Activated naive CD4-positive, alpha-beta T cell treated with anti-CD3 and anti-CD28 coated beads for 36 hours (primary cell): ENCODE measurements at regions not wholly inside any gene's neighbourhood (a gene's known extent, or its start where the extent isn't known, plus 50 kb on each side); places are given as distances from the start of the nearest gene placed in this dataset.

Source experiments
- CTCF ChIA-PET: fragments of 350-600 bp; sonication (Branson Sonifier 250); formaldehyde crosslinking; loops from one replicate; lab custom pipeline; 2021; ENCODE audit warnings: antibody characterized with exemption; lab: Charles Lee
- DNase-seq: peaks from one replicate; pipeline ENCODE4 v3.0.0-alpha.2; 2020
- H3K27ac Mint-ChIP-seq: one replicate; pipeline ENCODE4 v1.8.0; 2021; ENCODE audit warnings: mild to moderate bottlenecking, mixed read lengths
- H3K27me3 Mint-ChIP-seq: one replicate; pipeline ENCODE4 v1.8.0; 2021; ENCODE audit warnings: low read depth, mixed read lengths
- H3K36me3 Mint-ChIP-seq: one replicate; pipeline ENCODE4 v1.8.0; 2021; ENCODE audit warnings: low read depth, mixed read lengths
- H3K4me1 Mint-ChIP-seq: one replicate; pipeline ENCODE4 v1.8.0; 2021; ENCODE audit warnings: low read depth, mixed read lengths
- H3K4me3 Mint-ChIP-seq: one replicate; pipeline ENCODE4 v1.8.0; 2021; ENCODE audit warnings: mild to moderate bottlenecking, moderate library complexity, mixed read lengths
- H3K9me3 Mint-ChIP-seq: one replicate; pipeline ENCODE4 v1.8.0; 2021; ENCODE audit warnings: mixed read lengths
- intact Hi-C: fragments of 100-400 bp; cut with micrococcal nuclease; formaldehyde crosslinking; loops from one replicate; pipeline ENCODE4 v1.15.1; 2023

GRCh38 chr15:61729646-61730045 lies 330.6 kb downstream of the VPS13C start:
- Mint-ChIP-seq H3K27me3 (peaks cover 11% of the 10 kb centered on the region), H3K4me3 (no peak overlapping the region), H3K36me3 (no peaks in the 10 kb centered on the region), H3K9me3 (no peaks in the 10 kb centered on the region), H3K4me1 (no peaks in the 10 kb centered on the region), H3K27ac (no peak overlapping the region)
- CTCF ChIA-PET = no interaction called here
- no peak for DNase-seq
- intact Hi-C loops = no loop called here

DNA sequence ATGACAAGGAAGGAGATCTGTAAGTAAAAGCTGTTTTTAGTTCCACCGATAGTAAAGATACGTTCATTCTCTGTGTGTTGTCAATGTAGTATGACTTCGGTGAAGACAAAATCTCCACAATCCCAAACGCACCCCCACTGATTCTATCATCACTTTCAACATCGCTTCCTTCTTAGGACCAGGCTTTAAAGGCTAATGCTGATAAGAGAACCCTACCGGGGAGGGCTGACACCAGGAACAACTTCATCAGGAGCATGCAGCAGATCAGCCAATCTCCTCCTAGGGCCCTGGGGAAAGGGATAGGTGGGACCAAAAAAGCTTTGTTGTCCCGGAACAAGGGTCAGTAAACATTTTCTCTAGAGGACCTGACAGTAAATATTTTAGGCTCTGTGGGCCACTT lies 334.1 kb downstream of the VPS13C start:
- Mint-ChIP-seq H3K9me3 (no peaks in the 10 kb centered on the region), H3K4me1 (no peaks in the 10 kb centered on the region), H3K36me3 (no peaks in the 10 kb centered on the region), H3K27me3 (peaks cover 12% of the 10 kb centered on the region), H3K4me3 (no peak overlapping the region), H3K27ac (no peak overlapping the region)
- intact Hi-C loops = no loop called here
- CTCF ChIA-PET = no interaction called here
- no peak for DNase-seq

DNA sequence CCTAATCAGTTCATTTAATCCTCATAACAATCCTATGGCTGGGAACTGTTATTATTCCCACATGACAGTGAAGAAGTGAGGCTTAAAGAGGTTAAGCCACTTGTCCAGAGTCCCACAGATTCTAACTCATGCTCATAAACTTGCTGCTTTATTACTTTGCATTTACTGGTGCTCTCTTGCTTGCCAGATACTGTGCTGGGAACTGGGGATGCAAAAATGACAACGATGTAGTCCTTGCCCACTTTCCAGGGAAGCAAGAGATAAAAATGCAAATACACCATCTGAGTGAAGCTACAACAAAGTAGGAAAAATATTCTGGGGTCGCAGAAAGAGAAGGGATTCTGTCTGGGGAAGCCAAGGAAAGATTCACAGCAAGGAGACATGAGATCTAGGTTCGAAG lies 335.0 kb downstream of the VPS13C start:
- DNase-seq = no peak
- no peaks in the 10 kb centered on the region for H3K4me1 Mint-ChIP-seq
- no peak overlapping the region for H3K27ac Mint-ChIP-seq
- CTCF ChIA-PET = no interaction called here
- peaks cover 14% of the 10 kb centered on the region for H3K27me3 Mint-ChIP-seq
- intact Hi-C loops = no loop called here
- no peaks in the 10 kb centered on the region for H3K36me3 Mint-ChIP-seq
- H3K9me3 Mint-ChIP-seq = no peaks in the 10 kb centered on the region
- no peak overlapping the region for H3K4me3 Mint-ChIP-seq

- DNase-seq = no peak
- no peak overlapping the region for H3K27ac Mint-ChIP-seq
- H3K36me3 Mint-ChIP-seq = no peaks in the 10 kb centered on the region
- no peaks in the 10 kb centered on the region for H3K9me3 Mint-ChIP-seq
- H3K4me1 Mint-ChIP-seq = no peaks in the 10 kb centered on the region
- peaks cover 12% of the 10 kb centered on the region for H3K27me3 Mint-ChIP-seq
- intact Hi-C loops = no loop called here
- CTCF ChIA-PET = interaction anchor here (1.4 kb wide), 1 partner anchor 110 kb away, joined by 3 read pairs; no protein-coding TSS in a partner anchor
- H3K4me3 Mint-ChIP-seq = no peak overlapping the region
Observed at GRCh38 chr15:61724251-61724939, 335.9 kb downstream of the VPS13C start.

DNA sequence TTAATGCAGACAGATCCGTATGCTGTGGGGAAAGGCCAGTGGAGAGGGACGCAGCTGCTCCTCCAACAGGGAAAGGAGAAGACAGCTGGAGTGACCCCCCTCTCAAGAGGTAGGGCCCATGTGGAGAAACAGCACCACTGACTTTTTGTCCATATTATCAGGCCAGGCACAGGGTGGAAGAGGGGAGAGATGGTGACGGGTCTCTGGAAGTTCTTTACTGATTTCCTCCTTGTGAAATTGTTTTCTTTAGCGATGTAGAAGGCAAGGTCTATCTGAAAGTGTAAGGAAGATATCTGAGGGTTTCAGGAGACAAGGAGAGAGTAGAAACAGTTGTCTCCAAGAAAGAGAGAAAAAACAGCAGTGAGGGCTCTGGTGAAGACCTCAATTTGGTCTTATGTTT lies 338.8 kb downstream of the VPS13C start:
- intact Hi-C loops = no loop called here
- Mint-ChIP-seq H3K4me3 (no peak overlapping the region), H3K27me3 (peaks cover 8% of the 10 kb centered on the region), H3K9me3 (no peaks in the 10 kb centered on the region), H3K4me1 (no peaks in the 10 kb centered on the region), H3K36me3 (no peaks in the 10 kb centered on the region), H3K27ac (no peak overlapping the region)
- CTCF ChIA-PET = no interaction called here
- no peak for DNase-seq

DNA sequence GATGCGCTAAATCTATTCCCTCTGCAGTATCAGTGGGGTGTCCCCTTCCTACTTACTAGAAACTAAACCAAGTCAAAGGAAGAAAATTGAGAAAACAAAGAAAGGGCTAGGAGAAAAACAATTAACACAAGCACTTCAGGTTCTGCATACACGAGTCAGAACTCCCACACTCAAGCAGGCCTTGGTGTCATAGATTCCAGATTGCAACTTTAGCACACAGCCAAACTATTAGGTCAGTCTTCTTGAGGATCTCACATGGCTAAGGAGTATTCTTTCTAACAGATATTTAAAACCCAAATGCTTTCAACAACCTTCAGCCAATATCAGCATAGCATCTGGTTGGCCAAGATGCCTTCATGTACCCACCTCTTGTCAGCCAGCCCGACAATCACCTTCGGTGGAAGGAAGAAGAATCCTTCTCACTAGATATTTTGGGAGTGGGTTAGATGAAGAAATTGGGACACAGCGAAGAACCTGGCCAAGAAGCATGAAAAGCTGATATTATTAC lies 340.0 kb downstream of the VPS13C start:
- DNase-seq = no peak

DNA sequence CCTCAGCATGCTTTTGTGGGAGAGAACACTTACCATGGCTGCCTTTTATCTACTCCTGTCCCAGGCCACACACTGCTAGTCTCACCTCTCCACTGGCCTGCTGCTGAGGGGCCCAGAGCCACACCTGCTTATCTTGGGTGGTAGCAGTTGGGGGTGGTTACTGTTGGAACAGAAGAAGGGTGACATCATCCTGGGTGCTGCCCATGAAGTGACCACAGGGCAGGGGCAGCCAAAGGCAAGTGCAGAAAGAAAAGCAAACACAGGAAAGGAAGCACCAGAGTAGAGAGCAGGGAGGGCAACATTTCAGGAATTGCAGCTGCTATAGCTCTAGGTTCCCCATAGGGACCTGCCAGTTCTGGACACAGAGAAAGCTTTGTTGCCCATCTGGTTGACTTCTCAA lies 345.2 kb downstream of the VPS13C start:
- H3K36me3 Mint-ChIP-seq = no peaks in the 10 kb centered on the region
- no peak overlapping the region for H3K4me3 Mint-ChIP-seq
- no peaks in the 10 kb centered on the region for H3K9me3 Mint-ChIP-seq
- intact Hi-C loops = no loop called here
- peaks cover 2% of the 10 kb centered on the region for H3K27me3 Mint-ChIP-seq
- H3K27ac Mint-ChIP-seq = no peak overlapping the region
- DNase-seq = no peak
- no peaks in the 10 kb centered on the region for H3K4me1 Mint-ChIP-seq
- CTCF ChIA-PET = interaction anchor here (0.5 to 1.1 kb wide), 2 partner anchors 43 to 516 kb away, joined by 3 read pairs; no protein-coding TSS in a partner anchor

More for the DNA sequence above, 340.0 kb downstream of the VPS13C start:
- Mint-ChIP-seq H3K27ac (no peak overlapping the region), H3K9me3 (no peaks in the 10 kb centered on the region), H3K4me3 (no peak overlapping the region), H3K36me3 (no peaks in the 10 kb centered on the region), H3K4me1 (no peaks in the 10 kb centered on the region), H3K27me3 (peaks cover 5% of the 10 kb centered on the region)
- intact Hi-C loops = no loop called here
- CTCF ChIA-PET = no interaction called here

DNA sequence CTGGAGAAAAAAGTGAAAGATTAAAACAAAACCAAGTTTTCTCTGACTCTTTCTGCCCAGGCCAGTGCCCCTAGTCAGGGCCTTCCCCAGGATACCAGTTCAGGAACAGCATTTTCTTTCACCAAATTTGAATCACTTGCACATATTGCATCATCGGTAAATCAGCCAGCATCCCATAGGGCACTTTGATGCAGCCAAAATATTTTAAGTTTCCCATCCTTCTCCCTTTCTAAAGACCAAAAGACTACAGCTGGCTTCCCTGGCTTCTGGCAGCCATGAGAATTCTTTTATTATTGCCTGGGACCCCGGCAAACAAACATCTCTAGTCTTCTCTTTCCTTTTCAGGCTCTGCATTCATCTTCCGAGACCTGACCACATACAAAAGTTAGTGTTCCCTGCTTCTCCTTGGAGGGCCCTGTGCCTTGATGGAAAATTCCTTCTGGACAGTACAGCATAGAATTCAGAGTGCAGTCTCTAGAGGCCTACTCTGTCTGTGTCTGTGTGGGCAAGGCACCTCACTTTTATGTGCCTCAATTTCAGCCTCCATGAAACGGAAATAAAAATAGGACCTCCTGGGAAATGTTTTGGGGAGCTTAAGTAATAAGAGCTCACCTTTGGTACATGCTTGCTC lies 348.0 kb downstream of the VPS13C start:
- no peak overlapping the region for H3K27ac Mint-ChIP-seq
- intact Hi-C loops = no loop called here
- H3K9me3 Mint-ChIP-seq = no peaks in the 10 kb centered on the region
- CTCF ChIA-PET = interaction anchor here (1.0 kb wide), 1 partner anchor 122 kb away, joined by 3 read pairs; no protein-coding TSS in a partner anchor
- no peak overlapping the region for H3K4me3 Mint-ChIP-seq
- no peaks in the 10 kb centered on the region for H3K36me3 Mint-ChIP-seq
- no peaks in the 10 kb centered on the region for H3K4me1 Mint-ChIP-seq
- no peak for DNase-seq
- H3K27me3 Mint-ChIP-seq = peaks cover 4% of the 10 kb centered on the region

DNA sequence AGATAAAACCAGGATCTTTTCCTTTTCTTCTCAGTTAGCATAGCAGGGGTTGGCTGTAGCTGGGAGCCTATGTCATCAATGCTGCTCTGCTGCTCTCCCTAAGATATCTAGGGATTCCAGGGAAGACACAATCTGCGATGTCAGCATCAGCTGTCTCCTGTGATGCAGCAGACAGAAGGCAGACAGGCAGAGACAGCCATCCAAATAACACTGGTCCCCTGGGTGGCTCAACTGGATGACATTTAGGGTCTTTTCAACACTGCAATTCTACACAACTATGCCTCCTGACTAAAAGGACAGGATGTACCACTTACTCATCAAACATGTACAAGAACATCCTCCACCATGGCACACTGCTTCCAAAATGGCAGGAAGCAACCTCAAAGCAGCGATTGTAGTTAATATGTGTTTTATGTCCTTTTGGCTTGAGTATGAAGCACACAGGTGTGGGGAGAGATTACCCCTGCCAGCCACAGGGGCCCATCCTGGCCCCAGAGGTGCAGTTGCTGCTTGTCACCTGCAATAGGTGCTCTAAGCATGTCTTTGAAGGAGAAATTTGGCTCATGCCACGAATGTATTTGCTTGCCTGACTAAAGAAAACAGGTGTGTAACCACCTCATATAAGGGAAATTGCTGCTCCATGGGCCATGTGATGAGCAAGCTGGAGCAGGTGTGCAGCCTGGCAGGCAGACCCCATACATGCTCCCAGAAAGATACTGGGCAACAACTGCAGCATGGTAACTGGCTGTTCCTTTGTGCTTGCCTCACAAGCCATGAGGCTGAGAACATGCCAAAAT lies 357.8 kb downstream of the VPS13C start:
- intact Hi-C loops = no loop called here
- no peaks in the 10 kb centered on the region for H3K4me1 Mint-ChIP-seq
- DNase-seq = no peak
- H3K27me3 Mint-ChIP-seq = peaks cover under 1% of the 10 kb centered on the region
- no peaks in the 10 kb centered on the region for H3K36me3 Mint-ChIP-seq
- no peak overlapping the region for H3K4me3 Mint-ChIP-seq
- H3K9me3 Mint-ChIP-seq = no peaks in the 10 kb centered on the region
- CTCF ChIA-PET = no interaction called here
- H3K27ac Mint-ChIP-seq = no peak overlapping the region

GRCh38 chr15:61701455-61701854 lies 358.8 kb downstream of the VPS13C start:
- H3K27me3 Mint-ChIP-seq = peaks cover 7% of the 10 kb centered on the region
- CTCF ChIA-PET = no interaction called here
- no peak overlapping the region for H3K27ac Mint-ChIP-seq
- intact Hi-C loops = no loop called here
- no peaks in the 10 kb centered on the region for H3K36me3 Mint-ChIP-seq
- H3K9me3 Mint-ChIP-seq = no peaks in the 10 kb centered on the region
- H3K4me1 Mint-ChIP-seq = no peaks in the 10 kb centered on the region
- DNase-seq = no peak
- H3K4me3 Mint-ChIP-seq = no peak overlapping the region

DNA sequence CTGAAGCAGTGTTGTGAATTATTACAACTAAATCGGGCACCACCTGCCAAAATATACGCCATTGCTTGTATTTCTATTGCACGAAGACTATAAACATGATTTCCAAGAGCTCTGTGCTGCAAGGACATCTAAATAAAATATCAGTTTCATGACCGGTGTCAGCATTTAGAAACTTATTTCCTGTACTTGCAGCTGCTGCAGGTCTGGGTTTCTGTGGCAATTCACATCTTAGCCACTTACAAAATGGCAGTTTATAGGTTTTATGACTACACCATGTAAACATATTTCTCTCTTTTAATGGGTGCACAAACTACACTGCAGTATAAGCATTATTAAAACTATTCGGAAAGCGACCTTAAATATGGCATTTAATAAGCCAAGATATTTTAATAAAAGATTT lies 359.4 kb downstream of the VPS13C start:
- CTCF ChIA-PET = no interaction called here
- H3K4me3 Mint-ChIP-seq = no peak overlapping the region

DNA sequence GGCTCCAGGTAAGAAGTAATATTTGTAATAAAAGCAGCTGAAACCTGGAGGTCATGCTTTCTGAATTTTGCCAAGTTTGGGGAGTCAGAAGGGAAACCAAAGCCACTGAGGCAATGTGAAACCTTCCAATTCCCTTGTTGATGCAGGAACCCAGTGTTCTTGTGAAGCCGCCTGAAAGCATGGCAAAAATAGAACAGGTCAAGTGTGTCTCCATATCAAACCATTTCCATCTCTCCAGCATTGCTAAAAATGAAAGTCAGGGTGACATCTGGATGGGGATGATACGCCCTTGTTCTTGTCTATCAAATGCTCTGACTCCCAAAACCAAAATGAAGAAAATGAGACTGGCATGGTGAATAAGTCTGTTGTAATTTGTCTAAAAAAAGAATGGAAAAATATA lies 362.5 kb downstream of the VPS13C start:
- Mint-ChIP-seq H3K27ac (no peak overlapping the region), H3K4me1 (no peaks in the 10 kb centered on the region), H3K9me3 (no peaks in the 10 kb centered on the region), H3K4me3 (no peak overlapping the region), H3K36me3 (no peaks in the 10 kb centered on the region), H3K27me3 (peaks cover 17% of the 10 kb centered on the region)
- intact Hi-C loops = no loop called here
- CTCF ChIA-PET = interaction anchor here (0.8 kb wide), 1 partner anchor 29 kb away, joined by 3 read pairs; no protein-coding TSS in a partner anchor
- no peak for DNase-seq

More for the DNA sequence above, 359.4 kb downstream of the VPS13C start:
- Mint-ChIP-seq H3K4me1 (no peaks in the 10 kb centered on the region), H3K27ac (no peak overlapping the region), H3K36me3 (no peaks in the 10 kb centered on the region), H3K27me3 (peaks cover 7% of the 10 kb centered on the region), H3K9me3 (no peaks in the 10 kb centered on the region)
- intact Hi-C loops = no loop called here
- no peak for DNase-seq
